ENCODE measurements at regions not wholly inside any gene's neighbourhood (a gene's known extent, or its start where the extent isn't known, plus 50 kb on each side); places are given as distances from the start of the nearest gene placed in this dataset.

DNA sequence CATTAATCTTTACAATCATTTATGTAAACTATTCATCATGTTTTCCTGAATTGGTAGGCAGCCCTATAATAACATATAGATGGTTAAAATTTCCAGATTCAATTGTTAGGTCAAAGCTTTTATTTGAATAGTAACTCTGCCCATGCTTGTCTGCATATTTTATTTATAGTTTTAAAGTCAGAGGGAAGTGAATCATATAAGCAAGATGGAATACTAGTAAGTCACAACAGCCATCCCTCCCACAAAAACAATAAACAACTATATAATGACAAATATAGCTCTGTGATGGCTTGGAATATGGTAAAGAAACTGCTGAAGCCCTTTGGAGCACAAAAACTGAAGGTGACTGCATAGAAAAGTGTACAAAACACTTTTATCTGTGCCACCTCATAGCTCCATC, 156.3 kb upstream of the TMEM106B start:
- intact Hi-C loops (cut with micrococcal nuclease): no loop called here
- Histone ChIP-seq H3K4me1 (ENCODE audit: control insufficient read depth in 1 of 2, insufficient read depth in 2 of 2, low read length in 2 of 2) (no peaks in the 10 kb centered on the region), H3K27me3 (ENCODE audit: control insufficient read depth in 2 of 2, insufficient read depth in 2 of 2, low read length in 2 of 2) (no peaks in the 10 kb centered on the region), H4K20me1 (ENCODE audit: insufficient read depth, low read length) (no peaks in the 10 kb centered on the region), H3K79me2 (ENCODE audit: insufficient read depth, low read length) (no peaks in the 10 kb centered on the region), H3K36me3 (replicated peaks in 1 of 2; ENCODE audit: control insufficient read depth in 1 of 2, insufficient read depth in 2 of 2, low read length in 2 of 2) (no peaks in the 10 kb centered on the region), H3K27ac (ENCODE audit: low read depth in 1 of 2, low read length in 2 of 2) (no peak overlapping the region), H3K9ac (ENCODE audit: insufficient read depth, low read length, poor library complexity, severe bottlenecking) (no peak overlapping the region), H3K4me3 (replicated peaks in 1 of 3; ENCODE audit: low read depth in 2 of 3, low read length in 3 of 3) (no peak overlapping the region), H2AFZ (ENCODE audit: insufficient read depth, low read depth, low read length, poor library complexity, severe bottlenecking) (no peak overlapping the region), H3K9me3 (replicated peaks in 1 of 2; ENCODE audit: control insufficient read depth in 1 of 2, insufficient read depth in 1 of 2, low read length in 2 of 2) (peaks cover 16 to 18% of the 10 kb centered on the region in 2 donors), H3K4me2 (replicated peaks; ENCODE audit: extremely low read depth, low read length, poor library complexity, severe bottlenecking) (no peak overlapping the region)
- H3K4me1 Mint-ChIP-seq: no peaks in the 10 kb centered on the region
- peaks cover 10 to 21% (median 15%) of the 10 kb centered on the region in 7 donors for H3K9me3 Mint-ChIP-seq
- H3K4me3 Mint-ChIP-seq: no peak overlapping the region
- peak overlapping the region in 1 of 7 donors; percentile 47 for H3K27ac Mint-ChIP-seq
- peaks cover 0 to 2% (median 1%) of the 10 kb centered on the region in 3 donors for H3K27me3 Mint-ChIP-seq (ENCODE audit: low read depth in 3 of 3)
- no peak for DNase-seq
- no peaks in the 10 kb centered on the region for H3K36me3 Mint-ChIP-seq
- TF ChIP-seq, protein P1, sequence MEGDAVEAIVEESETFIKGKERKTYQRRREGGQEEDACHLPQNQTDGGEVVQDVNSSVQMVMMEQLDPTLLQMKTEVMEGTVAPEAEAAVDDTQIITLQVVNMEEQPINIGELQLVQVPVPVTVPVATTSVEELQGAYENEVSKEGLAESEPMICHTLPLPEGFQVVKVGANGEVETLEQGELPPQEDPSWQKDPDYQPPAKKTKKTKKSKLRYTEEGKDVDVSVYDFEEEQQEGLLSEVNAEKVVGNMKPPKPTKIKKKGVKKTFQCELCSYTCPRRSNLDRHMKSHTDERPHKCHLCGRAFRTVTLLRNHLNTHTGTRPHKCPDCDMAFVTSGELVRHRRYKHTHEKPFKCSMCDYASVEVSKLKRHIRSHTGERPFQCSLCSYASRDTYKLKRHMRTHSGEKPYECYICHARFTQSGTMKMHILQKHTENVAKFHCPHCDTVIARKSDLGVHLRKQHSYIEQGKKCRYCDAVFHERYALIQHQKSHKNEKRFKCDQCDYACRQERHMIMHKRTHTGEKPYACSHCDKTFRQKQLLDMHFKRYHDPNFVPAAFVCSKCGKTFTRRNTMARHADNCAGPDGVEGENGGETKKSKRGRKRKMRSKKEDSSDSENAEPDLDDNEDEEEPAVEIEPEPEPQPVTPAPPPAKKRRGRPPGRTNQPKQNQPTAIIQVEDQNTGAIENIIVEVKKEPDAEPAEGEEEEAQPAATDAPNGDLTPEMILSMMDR (IDR thresholded peaks at IDR 0.05): no peak

DNA sequence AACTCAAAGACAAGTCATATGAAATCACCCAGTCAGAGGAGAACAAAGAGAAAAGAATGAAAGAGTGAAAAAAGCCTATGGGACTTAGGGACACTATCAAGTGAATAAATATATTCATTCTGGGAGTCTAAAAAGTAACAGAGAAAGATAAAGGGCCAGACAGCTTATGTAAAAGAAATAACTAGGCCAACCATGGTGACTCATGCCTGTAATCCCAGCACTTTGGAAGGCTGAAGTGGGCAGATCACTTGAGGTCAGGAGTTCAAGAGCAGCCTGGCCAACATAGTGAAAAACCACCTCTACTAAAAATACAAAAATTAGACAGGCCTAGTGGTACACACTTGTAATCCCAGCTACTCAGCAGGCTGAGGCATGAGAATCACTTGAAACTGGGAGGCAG, 154.7 kb upstream of the TMEM106B start:
- Histone ChIP-seq H3K4me1 (ENCODE audit: control insufficient read depth in 1 of 2, insufficient read depth in 2 of 2, low read length in 2 of 2) (no peaks in the 10 kb centered on the region), H3K9ac (ENCODE audit: insufficient read depth, low read length, poor library complexity, severe bottlenecking) (no peak overlapping the region), H4K20me1 (ENCODE audit: insufficient read depth, low read length) (no peaks in the 10 kb centered on the region), H3K27me3 (ENCODE audit: control insufficient read depth in 2 of 2, insufficient read depth in 2 of 2, low read length in 2 of 2) (no peaks in the 10 kb centered on the region), H3K36me3 (replicated peaks in 1 of 2; ENCODE audit: control insufficient read depth in 1 of 2, insufficient read depth in 2 of 2, low read length in 2 of 2) (no peaks in the 10 kb centered on the region), H3K79me2 (ENCODE audit: insufficient read depth, low read length) (no peaks in the 10 kb centered on the region), H3K27ac (ENCODE audit: low read depth in 1 of 2, low read length in 2 of 2) (no peak overlapping the region), H3K4me2 (replicated peaks; ENCODE audit: extremely low read depth, low read length, poor library complexity, severe bottlenecking) (no peak overlapping the region), H3K4me3 (replicated peaks in 1 of 3; ENCODE audit: low read depth in 2 of 3, low read length in 3 of 3) (no peak overlapping the region), H3K9me3 (replicated peaks in 1 of 2; ENCODE audit: control insufficient read depth in 1 of 2, insufficient read depth in 1 of 2, low read length in 2 of 2) (peaks cover 16 to 18% of the 10 kb centered on the region in 2 donors), H2AFZ (ENCODE audit: insufficient read depth, low read depth, low read length, poor library complexity, severe bottlenecking) (no peak overlapping the region)
- Mint-ChIP-seq H3K27me3 (ENCODE audit: low read depth in 3 of 3) (peaks cover 0 to 2% (median 1%) of the 10 kb centered on the region in 3 donors), H3K4me3 (no peak overlapping the region), H3K36me3 (no peaks in the 10 kb centered on the region), H3K9me3 (peaks cover 10 to 20% (median 15%) of the 10 kb centered on the region in 7 donors), H3K27ac (no peak overlapping the region), H3K4me1 (no peaks in the 10 kb centered on the region)
- TF ChIP-seq, protein P1 (IDR thresholded peaks at IDR 0.05): no peak
- intact Hi-C loops (cut with micrococcal nuclease): no loop called here
- no peak for DNase-seq
